ENCODE measurements at regions not wholly inside any gene's neighbourhood (a gene's known extent, or its start where the extent isn't known, plus 50 kb on each side); places are given as distances from the start of the nearest gene placed in this dataset.

- no peak for TF ChIP-seq YY1 (IDR thresholded peaks at IDR 0.05; ENCODE audit: low read depth)
- no peak for TF ChIP-seq NFIC (IDR thresholded peaks at IDR 0.05)
- TF ChIP-seq CREB1 (IDR thresholded peaks at IDR 0.05; ENCODE audit: low read depth), result no peak
- no peak for TF ChIP-seq EP300 (IDR thresholded peaks at IDR 0.05; ENCODE audit: borderline replicate concordance)
These were observed 126.0 kb upstream of the GOT2 start for GRCh38 chr16:58859958-58860669.

GRCh38 chr16:58855291-58855863 is 121.3 kb upstream of the GOT2 start:
- no peak for TF ChIP-seq ZBTB7A (IDR thresholded peaks at IDR 0.05; ENCODE audit: low read depth)
- no peak for TF ChIP-seq REST (IDR thresholded peaks at IDR 0.05; ENCODE audit: low read depth)
- no peak for TF ChIP-seq EGR1 (IDR thresholded peaks at IDR 0.05)
- no peak for TF ChIP-seq YY1 (IDR thresholded peaks at IDR 0.05; ENCODE audit: low read depth)
- no peak for TF ChIP-seq TAF1 (IDR thresholded peaks at IDR 0.05; ENCODE audit: low read depth)
- no peak for TF ChIP-seq CEBPB (IDR thresholded peaks at IDR 0.05)
- TF ChIP-seq FOXM1 (IDR thresholded peaks at IDR 0.05; ENCODE audit: borderline replicate concordance, low read depth), result no peak
- TF ChIP-seq USF1 (IDR thresholded peaks at IDR 0.05), result no peak
- TF ChIP-seq CREB1 (IDR thresholded peaks at IDR 0.05; ENCODE audit: low read depth), result no peak
- no peak for TF ChIP-seq MAX (IDR thresholded peaks at IDR 0.05)
- TF ChIP-seq TCF12 (IDR thresholded peaks at IDR 0.05; ENCODE audit: low read depth), result no peak
- TF ChIP-seq EP300 (IDR thresholded peaks at IDR 0.05; ENCODE audit: borderline replicate concordance), result no peak
- TF ChIP-seq TEAD4 (IDR thresholded peaks at IDR 0.05), result no peak
- no peak for TF ChIP-seq RAD21 (IDR thresholded peaks at IDR 0.05; ENCODE audit: low read depth)
- no peak for TF ChIP-seq NFIC (IDR thresholded peaks at IDR 0.05)

- TF ChIP-seq MAX (IDR thresholded peaks at IDR 0.05) (no peak), TEAD4 (IDR thresholded peaks at IDR 0.05) (no peak), TAF1 (IDR thresholded peaks at IDR 0.05; ENCODE audit: low read depth) (no peak), NFIC (IDR thresholded peaks at IDR 0.05) (no peak), FOXM1 (IDR thresholded peaks at IDR 0.05; ENCODE audit: borderline replicate concordance, low read depth) (no peak), YY1 (IDR thresholded peaks at IDR 0.05; ENCODE audit: low read depth) (no peak), CREB1 (IDR thresholded peaks at IDR 0.05; ENCODE audit: low read depth) (no peak), EP300 (IDR thresholded peaks at IDR 0.05; ENCODE audit: borderline replicate concordance) (no peak), CEBPB (IDR thresholded peaks at IDR 0.05) (no peak), EGR1 (IDR thresholded peaks at IDR 0.05) (no peak), REST (IDR thresholded peaks at IDR 0.05; ENCODE audit: low read depth) (no peak), RAD21 (IDR thresholded peaks at IDR 0.05; ENCODE audit: low read depth) (no peak), USF1 (IDR thresholded peaks at IDR 0.05) (no peak), ZBTB7A (IDR thresholded peaks at IDR 0.05; ENCODE audit: low read depth) (no peak), TCF12 (IDR thresholded peaks at IDR 0.05; ENCODE audit: low read depth) (no peak)
These were observed 120.0 kb upstream of the GOT2 start for GRCh38 chr16:58853854-58854791.

GRCh38 chr16:58850678-58851020 is 116.5 kb upstream of the GOT2 start:
- TF ChIP-seq RAD21 (IDR thresholded peaks at IDR 0.05; ENCODE audit: low read depth), result no peak
- TF ChIP-seq USF1 (IDR thresholded peaks at IDR 0.05), result no peak
- no peak for TF ChIP-seq EGR1 (IDR thresholded peaks at IDR 0.05)
- no peak for TF ChIP-seq FOXM1 (IDR thresholded peaks at IDR 0.05; ENCODE audit: borderline replicate concordance, low read depth)
- no peak for TF ChIP-seq REST (IDR thresholded peaks at IDR 0.05; ENCODE audit: low read depth)
- TF ChIP-seq TCF12 (IDR thresholded peaks at IDR 0.05; ENCODE audit: low read depth), result no peak
- no peak for TF ChIP-seq YY1 (IDR thresholded peaks at IDR 0.05; ENCODE audit: low read depth)
- TF ChIP-seq NFIC (IDR thresholded peaks at IDR 0.05), result no peak
- no peak for TF ChIP-seq CREB1 (IDR thresholded peaks at IDR 0.05; ENCODE audit: low read depth)
- no peak for TF ChIP-seq EP300 (IDR thresholded peaks at IDR 0.05; ENCODE audit: borderline replicate concordance)
- TF ChIP-seq TAF1 (IDR thresholded peaks at IDR 0.05; ENCODE audit: low read depth), result no peak
- no peak for TF ChIP-seq ZBTB7A (IDR thresholded peaks at IDR 0.05; ENCODE audit: low read depth)
- no peak for TF ChIP-seq MAX (IDR thresholded peaks at IDR 0.05)
- no peak for TF ChIP-seq CEBPB (IDR thresholded peaks at IDR 0.05)
- TF ChIP-seq TEAD4 (IDR thresholded peaks at IDR 0.05), result no peak
